PC-3 (cell line): ENCODE measurements at regions not wholly inside any gene's neighbourhood (a gene's known extent, or its start where the extent isn't known, plus 50 kb on each side); places are given as distances from the start of the nearest gene placed in this dataset.

Source experiments
- ATAC-seq: fragments of 200-7000 bp; cut with Tn5 transposase; 2 replicates; pipeline ENCODE4 v1.9.1; 2020; ENCODE audit warnings: mild to moderate bottlenecking, moderate library complexity
- BruUV-seq: library from RNA; stranded (reverse); fragments of 400-500 nt; replicated peaks from 2 replicates; lab custom pipeline; 2021; lab: Mats Ljungman, UMichigan
- CTCF ChIA-PET: fragments of 300-600 bp; sonication (Branson Sonifier 250); formaldehyde crosslinking; loops from one replicate; lab custom pipeline; 2022; ENCODE audit warnings: antibody characterized with exemption; lab: Charles Lee
- POLR2A ChIA-PET: fragments of 300-600 bp; sonication (Branson Sonifier 250); formaldehyde crosslinking; loops from one replicate; lab custom pipeline; 2022; ENCODE audit warnings: antibody characterized with exemption; ENCODE audit not compliant: unreplicated experiment; lab: Charles Lee
- DNase-seq: peaks from one replicate; pipeline ENCODE4 v3.0.0-alpha.2; 2015
- H2AFZ ChIP-seq: fragments of 300-600 bp; sonication (generic); 2 replicates; pipeline ENCODE4 v1.6.0; 2016; ENCODE audit warnings: antibody characterized with exemption, low read length
- H3F3A ChIP-seq: fragments of 300-600 bp; sonication (generic); one replicate; pipeline ENCODE4 v1.6.0; 2017; ENCODE audit warnings: antibody characterized with exemption, low read length, control low read depth, mild to moderate bottlenecking; ENCODE audit not compliant: unreplicated experiment
- H3K27ac ChIP-seq: fragments of 300-600 bp; sonication (generic); 2 replicates; pipeline ENCODE4 v1.5.1; 2016; ENCODE audit warnings: mild to moderate bottlenecking, low read length
- H3K27me3 ChIP-seq: fragments of 300-600 bp; sonication (generic); 2 replicates; pipeline ENCODE4 v1.6.1; 2016; ENCODE audit warnings: low read length, mixed read lengths
- H3K36me3 ChIP-seq: fragments of 300-600 bp; sonication (generic); 2 replicates; pipeline ENCODE4 v1.6.1; 2016; ENCODE audit warnings: low read depth, mixed run types, low read length, mixed read lengths
- H3K4me1 ChIP-seq: fragments of 300-600 bp; sonication (generic); 2 replicates; pipeline ENCODE4 v1.5.1; 2016; ENCODE audit warnings: low read length; ENCODE audit not compliant: insufficient read depth
- H3K4me2 ChIP-seq: fragments of 300-600 bp; sonication (generic); 2 replicates; pipeline ENCODE4 v1.6.0; 2016; ENCODE audit warnings: low read length
- H3K4me3 ChIP-seq: fragments of 300-600 bp; sonication (generic); 2 replicates; pipeline ENCODE4 v1.5.1; 2016; ENCODE audit warnings: mild to moderate bottlenecking, low read length, mixed read lengths
- H3K79me2 ChIP-seq: fragments of 300-600 bp; sonication (generic); 2 replicates; pipeline ENCODE4 v1.6.1; 2017; ENCODE audit warnings: low read length, mixed read lengths
- H3K9ac ChIP-seq: fragments of 300-600 bp; sonication (generic); 2 replicates; pipeline ENCODE4 v1.6.0; 2016; ENCODE audit warnings: mild to moderate bottlenecking, low read length
- H3K9me2 ChIP-seq: fragments of 300-600 bp; sonication (generic); replicated peaks from 2 replicates; pipeline ENCODE4 v1.6.1; 2016; ENCODE audit warnings: mixed run types, low read length, mixed read lengths
- H3K9me3 ChIP-seq: fragments of 300-600 bp; sonication (generic); 2 replicates; pipeline ENCODE4 v1.6.1; 2016; ENCODE audit warnings: low read length, mixed read lengths
- H4K20me1 ChIP-seq: fragments of 300-600 bp; sonication (generic); 2 replicates; pipeline ENCODE4 v1.6.1; 2016; ENCODE audit warnings: low read length, mixed read lengths
- EZH2 ChIP-seq: fragments of 300-600 bp; sonication (generic); IDR thresholded peaks from one replicate; pipeline ENCODE4 v1.6.1; 2017; ENCODE audit warnings: antibody characterized with exemption, mild to moderate bottlenecking, low read length; ENCODE audit not compliant: unreplicated experiment
- EZH2phosphoT487 ChIP-seq: fragments of 300-600 bp; sonication (generic); IDR thresholded peaks from 2 replicates; pipeline ENCODE4 v1.6.1; 2018; ENCODE audit warnings: mild to moderate bottlenecking, antibody characterized with exemption, low read length, borderline replicate concordance
- intact Hi-C: fragments of 100-400 bp; cut with micrococcal nuclease; formaldehyde crosslinking; loops from 2 replicates; pipeline ENCODE4 v1.9.0; 2023
- TF ChIP-seq, protein P1 (sequence below): fragments of 300-600 bp; sonication (generic); conservative IDR thresholded peaks from 2 replicates; pipeline ENCODE4 v1.5.1; 2017; ENCODE audit warnings: antibody characterized with exemption, low read depth, mild to moderate bottlenecking, low read length

DNA sequence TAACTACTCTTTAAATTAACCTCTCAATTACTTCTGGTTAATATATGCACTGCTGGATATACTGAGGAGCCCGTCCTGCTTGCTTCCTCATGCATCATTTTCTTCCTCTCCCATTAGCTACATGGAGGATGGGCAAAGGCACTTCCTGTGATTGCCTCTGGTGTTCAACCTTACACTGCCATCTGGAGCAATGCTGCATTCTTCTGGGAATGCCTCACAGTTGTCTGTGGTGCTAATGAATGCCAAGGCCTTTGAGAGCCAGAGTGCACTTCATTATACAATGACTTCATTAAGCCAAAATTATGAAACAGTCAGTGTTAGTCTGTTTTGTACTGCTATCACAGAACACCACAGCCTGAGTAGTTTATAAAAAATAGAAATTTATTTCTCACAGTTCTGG, 134.8 kb upstream of the DOCK10 start:
- POLR2A ChIA-PET = no interaction called here
- no TSS peak for BruUV-seq

GRCh38 chr2:225173909-225174308, 131.6 kb upstream of the DOCK10 start:
- no peaks in the 10 kb centered on the region for H3K79me2 ChIP-seq
- H3K9me3 ChIP-seq = no peaks in the 10 kb centered on the region
- no peak for ATAC-seq
- intact Hi-C loops = no loop called here
- no peak for DNase-seq
- H4K20me1 ChIP-seq = no peaks in the 10 kb centered on the region
- no peaks in the 10 kb centered on the region for H3K27me3 ChIP-seq
- H3K27ac ChIP-seq = no peak overlapping the region
- no peaks in the 10 kb centered on the region for H3K4me1 ChIP-seq
- H3K4me2 ChIP-seq = no peak overlapping the region
- ChIA-PET POLR2A (no interaction called here), CTCF (no interaction called here)
- H2AFZ ChIP-seq = no peak overlapping the region
- H3K9ac ChIP-seq = no peak overlapping the region
- no peaks in the 10 kb centered on the region for H3K36me3 ChIP-seq
- TF ChIP-seq EZH2phosphoT487 = no peak
- TF ChIP-seq, protein P1, sequence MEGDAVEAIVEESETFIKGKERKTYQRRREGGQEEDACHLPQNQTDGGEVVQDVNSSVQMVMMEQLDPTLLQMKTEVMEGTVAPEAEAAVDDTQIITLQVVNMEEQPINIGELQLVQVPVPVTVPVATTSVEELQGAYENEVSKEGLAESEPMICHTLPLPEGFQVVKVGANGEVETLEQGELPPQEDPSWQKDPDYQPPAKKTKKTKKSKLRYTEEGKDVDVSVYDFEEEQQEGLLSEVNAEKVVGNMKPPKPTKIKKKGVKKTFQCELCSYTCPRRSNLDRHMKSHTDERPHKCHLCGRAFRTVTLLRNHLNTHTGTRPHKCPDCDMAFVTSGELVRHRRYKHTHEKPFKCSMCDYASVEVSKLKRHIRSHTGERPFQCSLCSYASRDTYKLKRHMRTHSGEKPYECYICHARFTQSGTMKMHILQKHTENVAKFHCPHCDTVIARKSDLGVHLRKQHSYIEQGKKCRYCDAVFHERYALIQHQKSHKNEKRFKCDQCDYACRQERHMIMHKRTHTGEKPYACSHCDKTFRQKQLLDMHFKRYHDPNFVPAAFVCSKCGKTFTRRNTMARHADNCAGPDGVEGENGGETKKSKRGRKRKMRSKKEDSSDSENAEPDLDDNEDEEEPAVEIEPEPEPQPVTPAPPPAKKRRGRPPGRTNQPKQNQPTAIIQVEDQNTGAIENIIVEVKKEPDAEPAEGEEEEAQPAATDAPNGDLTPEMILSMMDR = no peak
- TF ChIP-seq EZH2 = no peak
- no TSS peak for BruUV-seq
- H3F3A ChIP-seq = no peaks in the 10 kb centered on the region
- H3K4me3 ChIP-seq = no peak overlapping the region
- H3K9me2 ChIP-seq = 0 out of 2 replicates have a peak, but pooled peaks cover 3% of the 10 kb centered on the region

More for the DNA sequence above, 134.8 kb upstream of the DOCK10 start:
- intact Hi-C loops = no loop called here
- Histone ChIP-seq H3K9me3 (no peaks in the 10 kb centered on the region), H3K9ac (no peak overlapping the region), H3F3A (no peaks in the 10 kb centered on the region), H3K4me2 (no peak overlapping the region), H3K4me1 (no peaks in the 10 kb centered on the region), H4K20me1 (no peaks in the 10 kb centered on the region), H3K9me2 (0 out of 2 replicates have a peak, but pooled peaks cover 3% of the 10 kb centered on the region), H3K4me3 (no peak overlapping the region), H3K36me3 (no peaks in the 10 kb centered on the region), H3K27ac (no peak overlapping the region), H2AFZ (no peak overlapping the region), H3K79me2 (no peaks in the 10 kb centered on the region), H3K27me3 (no peaks in the 10 kb centered on the region)
- CTCF ChIA-PET = no interaction called here
- DNase-seq = peak; percentile 13
- peak; percentile 56 for ATAC-seq
- TF ChIP-seq EZH2phosphoT487 (no peak), EZH2 (no peak)

DNA sequence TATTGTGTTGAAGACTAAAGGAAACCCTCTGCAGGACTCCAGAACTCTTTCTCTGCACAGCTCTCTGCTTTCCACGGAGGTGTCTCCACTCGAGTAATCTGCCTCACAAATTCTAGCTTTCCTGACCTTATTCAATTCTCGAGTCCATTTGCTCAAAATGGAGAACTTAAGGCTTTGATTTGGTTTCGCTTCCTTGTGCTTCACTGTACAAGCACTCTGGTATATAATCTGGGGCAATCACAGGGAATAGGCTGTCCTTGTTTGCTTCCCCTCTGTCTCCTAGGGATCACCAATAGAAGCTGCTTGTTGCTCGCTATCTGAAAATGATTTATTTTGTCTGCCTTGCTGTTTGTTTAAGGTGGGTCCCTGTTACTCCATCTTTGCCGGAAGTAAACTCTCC, 129.1 kb upstream of the DOCK10 start:
- Histone ChIP-seq H3K4me3 (no peak overlapping the region), H3K4me1 (no peaks in the 10 kb centered on the region), H4K20me1 (no peaks in the 10 kb centered on the region), H3K9me3 (no peaks in the 10 kb centered on the region), H3K79me2 (no peaks in the 10 kb centered on the region), H3K27me3 (no peaks in the 10 kb centered on the region), H2AFZ (no peak overlapping the region), H3F3A (no peaks in the 10 kb centered on the region), H3K4me2 (no peak overlapping the region), H3K9ac (no peak overlapping the region), H3K27ac (no peak overlapping the region), H3K9me2 (0 out of 2 replicates have a peak, but pooled peaks cover 3% of the 10 kb centered on the region), H3K36me3 (no peaks in the 10 kb centered on the region)
- ChIA-PET POLR2A (no interaction called here), CTCF (no interaction called here)
- intact Hi-C loops = no loop called here
- DNase-seq (no peak), ATAC-seq (no peak)
- BruUV-seq = no TSS peak
- TF ChIP-seq EZH2 = no peak

DNA sequence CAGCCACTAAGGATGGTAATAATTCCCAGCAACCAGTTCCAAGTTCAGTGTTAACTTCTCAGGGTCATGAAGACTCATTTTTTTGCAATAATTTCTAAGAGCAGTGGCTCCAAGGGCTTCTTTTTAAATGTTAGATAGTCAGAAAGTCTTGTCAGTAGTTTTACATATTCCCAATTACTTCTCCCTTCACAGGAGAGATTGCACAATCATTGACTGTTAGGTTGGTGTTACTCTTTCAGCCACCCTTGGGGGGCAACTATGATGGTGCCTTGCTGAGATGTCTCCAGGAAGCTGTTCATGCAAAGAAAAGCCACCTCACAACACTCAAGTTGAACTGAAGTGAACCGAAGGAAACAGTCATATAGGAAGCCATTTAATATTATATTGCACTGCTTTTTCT, 127.9 kb upstream of the DOCK10 start:
- no peak overlapping the region for H3K9ac ChIP-seq
- no peaks in the 10 kb centered on the region for H3K9me2 ChIP-seq
- H3K4me2 ChIP-seq = no peak overlapping the region
- H4K20me1 ChIP-seq = no peaks in the 10 kb centered on the region
- ATAC-seq (no peak), DNase-seq (no peak)
- no peak overlapping the region for H2AFZ ChIP-seq
- TF ChIP-seq, protein P1 = no peak
- no peak for TF ChIP-seq EZH2phosphoT487
- H3K36me3 ChIP-seq = no peaks in the 10 kb centered on the region
- POLR2A ChIA-PET = no interaction called here
- no peak overlapping the region for H3K27ac ChIP-seq
- H3K27me3 ChIP-seq = no peaks in the 10 kb centered on the region
- no peaks in the 10 kb centered on the region for H3K9me3 ChIP-seq
- H3K4me3 ChIP-seq = no peak overlapping the region
- H3K4me1 ChIP-seq = peaks cover 4% of the 10 kb centered on the region; the same call in 1 of the 2 replicates
- no peaks in the 10 kb centered on the region for H3F3A ChIP-seq
- BruUV-seq = no TSS peak
- H3K79me2 ChIP-seq = no peaks in the 10 kb centered on the region
- CTCF ChIA-PET = no interaction called here
- intact Hi-C loops = no loop called here
